Right renal pelvis (tissue), 4 donors: ENCODE measurements at regions not wholly inside any gene's neighbourhood (a gene's known extent, or its start where the extent isn't known, plus 50 kb on each side); places are given as distances from the start of the nearest gene placed in this dataset.

Experiments
- DNase-seq, 4 donors: peaks; one replicate each; pipeline ENCODE4 v3.0.0-alpha.2; 2013; ENCODE audit warnings: low read depth in 4 of 4, low spot score in 3 of 4, missing footprints in 1 of 4

GRCh38 chr5:53430618-53431252 is 49.7 kb upstream of the FST start:
- DNase-seq: no peak
